HepG2 (cell line): ENCODE measurements at regions not wholly inside any gene's neighbourhood (a gene's known extent, or its start where the extent isn't known, plus 50 kb on each side); places are given as distances from the start of the nearest gene placed in this dataset.

Experiments
- ATAC-seq: fragments of 200-7000 bp; cut with Tn5 transposase; 3 replicates; pipeline ENCODE4 v1.9.1; 2020; ENCODE audit warnings: mild to moderate bottlenecking, moderate library complexity
- BruUV-seq: library from RNA; stranded (reverse); fragments of 400-500 nt; replicated peaks from 2 replicates; lab custom pipeline; 2021; lab: Mats Ljungman, UMichigan
- CTCF ChIA-PET: fragments of 300-600 bp; formaldehyde crosslinking; extraction: SDS; loops from one replicate; lab custom pipeline; 2021; ENCODE audit warnings: low total read pairs, inconsistent platforms, low intra/inter-chr PET ratio; lab: Yijun Ruan, JAX
- POLR2A ChIA-PET: fragments of 350-600 bp; sonication (Branson Sonifier 250); formaldehyde crosslinking; loops from one replicate; lab custom pipeline; 2020; ENCODE audit warnings: antibody characterized with exemption, inconsistent platforms; lab: Yijun Ruan, JAX
- DNase-seq: peaks from one replicate; pipeline ENCODE4 v3.0.0-alpha.2; 2015; ENCODE audit warnings: low spot score
- FAIRE-seq: peaks from 3 replicates; lab custom pipeline; 2011; peaks lifted over from hg19 to GRCh38; lab: Jason Lieb, UNC
- H2AFZ ChIP-seq: one replicate; pipeline ENCODE4 v1.6.1; 2011; ENCODE audit warnings: low read length, inconsistent platforms
- H3K27ac ChIP-seq: fragments of 300-600 bp; 3 replicates; pipeline ENCODE4 v1.8.0; 2011; ENCODE audit warnings: mixed run types, mild to moderate bottlenecking, mixed read lengths, low read length, inconsistent platforms; ENCODE audit not compliant: insufficient read depth; ENCODE audit errors: extremely low read length
- H3K27me3 ChIP-seq, 2 experiments: fragments of 200-600 bp in 1 of 2; 2 replicates in 1 of 2; 3 replicates in 1 of 2; pipeline versions ENCODE4 v1.6.0 to v1.8.0; 2011; ENCODE audit warnings: low read length in 2 of 2, mild to moderate bottlenecking in 2 of 2, moderate library complexity in 2 of 2, inconsistent platforms in 1 of 2; ENCODE audit not compliant: insufficient read depth in 2 of 2, control insufficient read depth in 1 of 2
- H3K36me3 ChIP-seq, 2 experiments: fragments of 200-600 bp in 1 of 2; replicated peaks in 1 of 2; 2 replicates in 1 of 2; 3 replicates in 1 of 2; pipeline versions ENCODE4 v1.5.1 to v1.8.0; 2011; ENCODE audit warnings: low read length in 2 of 2, inconsistent platforms in 1 of 2; ENCODE audit not compliant: insufficient read depth in 2 of 2, control insufficient read depth in 1 of 2
- H3K4me1 ChIP-seq: 2 replicates; pipeline ENCODE4 v1.5.1; 2012; ENCODE audit warnings: low read length, inconsistent platforms; ENCODE audit not compliant: insufficient read depth
- H3K4me2 ChIP-seq: 2 replicates; pipeline ENCODE4 v1.6.0; 2011; ENCODE audit warnings: low read depth, low read length, inconsistent platforms
- H3K4me3 ChIP-seq, 3 experiments: fragments of 200-600 bp in 1 of 3; sonication (generic), shearing (Covaris generic) in 1 of 3; replicated peaks in 1 of 3; 2 replicates each; pipeline ENCODE4 v1.5.1; 2011 to 2016; ENCODE audit warnings: low read length in 3 of 3, inconsistent platforms in 2 of 3, low read depth in 2 of 3, mild to moderate bottlenecking in 2 of 3, control low read depth in 1 of 3, mixed read lengths in 1 of 3; ENCODE audit not compliant: insufficient read depth in 1 of 3
- H3K79me2 ChIP-seq: one replicate; pipeline ENCODE4 v1.6.1; 2011; ENCODE audit warnings: low read length, inconsistent platforms; ENCODE audit not compliant: insufficient read depth
- H3K9ac ChIP-seq: 2 replicates; pipeline ENCODE4 v1.6.0; 2011; ENCODE audit warnings: mild to moderate bottlenecking, low read depth, low read length, inconsistent platforms; ENCODE audit not compliant: insufficient read depth
- H3K9me3 ChIP-seq: 2 replicates; pipeline ENCODE4 v1.5.1; 2012; ENCODE audit warnings: mild to moderate bottlenecking, low read length
- H4K20me1 ChIP-seq: 2 replicates; pipeline ENCODE4 v1.6.0; 2011; ENCODE audit warnings: inconsistent platforms, mild to moderate bottlenecking, low read length, moderate library complexity; ENCODE audit not compliant: insufficient read depth
- FOXK1 ChIP-seq: sonication (generic); formaldehyde crosslinking; IDR thresholded peaks from 2 replicates; pipeline ENCODE4 v1.4.0; 2020; ENCODE audit warnings: low read depth, missing genetic modification reagents, borderline replicate concordance
- HNRNPLL ChIP-seq: fragments of 200-400 bp; formaldehyde crosslinking; IDR thresholded peaks from 2 replicates; pipeline ENCODE4 v1.6.1; 2017; ENCODE audit warnings: mild to moderate bottlenecking, low read depth, low read length; ENCODE audit not compliant: poor library complexity, severe bottlenecking
- ISL2 ChIP-seq: sonication (generic); formaldehyde crosslinking; IDR thresholded peaks from 2 replicates; pipeline ENCODE4 v1.5.0; 2020; ENCODE audit warnings: missing genetic modification reagents
- KDM4B ChIP-seq: sonication (generic); formaldehyde crosslinking; IDR thresholded peaks from 2 replicates; pipeline ENCODE4 v1.4.0; 2020; ENCODE audit warnings: missing genetic modification reagents
- SMAD3 ChIP-seq: sonication (generic); formaldehyde crosslinking; IDR thresholded peaks from 2 replicates; pipeline ENCODE4 v1.4.0; 2020; ENCODE audit warnings: missing genetic modification reagents
- TCF12 ChIP-seq, 2 experiments: fragments of 450-650 bp in 1 of 2; sonication (generic) in 1 of 2; formaldehyde crosslinking in 1 of 2; IDR thresholded peaks; 2 replicates each; pipeline versions ENCODE4 v1.6.1 to v1.8.0; 2017 to 2022; ENCODE audit warnings: antibody characterized with exemption in 1 of 2, mild to moderate bottlenecking in 1 of 2, missing genetic modification reagents in 1 of 2, moderate library complexity in 1 of 2
- ZKSCAN1 ChIP-seq: fragments of 150-350 bp; IDR thresholded peaks from 2 replicates; pipeline ENCODE4 v1.6.1; 2014; ENCODE audit warnings: low read length
- ZNF232 ChIP-seq: sonication (generic); formaldehyde crosslinking; IDR thresholded peaks from 2 replicates; pipeline ENCODE4 v1.4.0; 2020; ENCODE audit warnings: missing genetic modification reagents, borderline replicate concordance
- ZNF678 ChIP-seq: sonication (generic); formaldehyde crosslinking; IDR thresholded peaks from 2 replicates; pipeline ENCODE4 v1.4.0; 2020; ENCODE audit warnings: mild to moderate bottlenecking, missing genetic modification reagents
- ZNF775 ChIP-seq: sonication (generic); formaldehyde crosslinking; IDR thresholded peaks from 2 replicates; pipeline ENCODE4 v1.4.0; 2020; ENCODE audit warnings: missing genetic modification reagents, mild to moderate bottlenecking, moderate library complexity, borderline replicate concordance
- WGBS: methylation state at CpG from one replicate; pipeline ENCODE4 v1.1.6; 2017; ENCODE audit warnings: low lambda C conversion rate; 5-methylcytosine and 5-hydroxymethylcytosine counted together
- in situ Hi-C: cut with HindIII; loops from 2 replicates; pipeline ENCODE4 v1.10.0; 2017; ENCODE audit warnings: low pct_unique_long_range_greater_than_20kb; ENCODE audit not compliant: extremely low pct_ligation_motif_present
- intact Hi-C: fragments of 100-400 bp; cut with micrococcal nuclease; formaldehyde crosslinking; loops from one replicate; pipeline ENCODE4 v1.10.0; 2022; ENCODE audit not compliant: unreplicated experiment
- TF ChIP-seq, protein P1 (sequence below): sonication (generic); formaldehyde crosslinking; IDR thresholded peaks from 2 replicates; pipeline ENCODE4 v1.9.0; 2021; ENCODE audit warnings: missing genetic modification reagents, mild to moderate bottlenecking, borderline replicate concordance
- TF ChIP-seq, protein P2 (sequence below): sonication (generic); formaldehyde crosslinking; IDR thresholded peaks from 2 replicates; pipeline ENCODE4 v1.8.0; 2022; ENCODE audit warnings: missing genetic modification reagents, mild to moderate bottlenecking, borderline replicate concordance
- TF ChIP-seq, protein P3 (sequence below): sonication (generic); formaldehyde crosslinking; IDR thresholded peaks from 2 replicates; pipeline ENCODE4 v1.8.1; 2023; ENCODE audit warnings: missing genetic modification reagents, mild to moderate bottlenecking, borderline replicate concordance
- TF ChIP-seq, protein P4 (sequence below): sonication (generic); formaldehyde crosslinking; IDR thresholded peaks from 2 replicates; pipeline ENCODE4 v1.8.0; 2022; ENCODE audit warnings: missing genetic modification reagents, mild to moderate bottlenecking, moderate library complexity, borderline replicate concordance
- TF ChIP-seq, protein P5 (sequence below): sonication (generic); formaldehyde crosslinking; IDR thresholded peaks from 2 replicates; pipeline ENCODE4 v1.5.0; 2020; ENCODE audit warnings: mild to moderate bottlenecking, missing genetic modification reagents
- TF ChIP-seq, protein P6 (sequence below): sonication (generic); formaldehyde crosslinking; IDR thresholded peaks from 2 replicates; pipeline ENCODE4 v1.4.0; 2020; ENCODE audit warnings: missing genetic modification reagents, low read depth, mild to moderate bottlenecking, borderline replicate concordance

DNA sequence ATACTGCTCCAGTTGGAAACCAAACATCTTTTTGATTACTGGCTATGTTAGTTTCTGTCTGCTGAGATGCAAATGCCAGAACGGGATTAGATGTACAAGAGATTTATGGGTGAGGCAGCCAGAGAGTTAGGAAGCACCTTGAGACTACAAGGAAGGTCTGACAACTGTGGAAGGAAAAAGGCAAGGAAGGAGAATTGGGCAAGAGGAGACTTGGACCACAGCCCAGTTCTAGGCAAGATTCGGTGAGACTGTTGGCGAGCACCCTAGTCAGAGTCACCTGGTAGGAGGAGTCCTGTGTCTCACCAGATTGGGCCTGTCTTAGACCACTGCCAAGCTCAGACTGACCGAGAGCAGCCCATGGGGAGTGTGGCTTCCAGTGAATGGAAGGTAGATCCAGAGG, 91.8 kb upstream of the F13A1 start:
- no peak for FAIRE-seq
- intact Hi-C loops (no loop called here), in situ Hi-C loops (no loop called here)
- Histone ChIP-seq H3K4me3 (no peak overlapping the region), H3K9ac (no peak overlapping the region), H2AFZ (no peak overlapping the region), H3K27me3 (no peaks in the 10 kb centered on the region; a peak in 1 of 5 replicates), H4K20me1 (no peaks in the 10 kb centered on the region), H3K36me3 (no peaks in the 10 kb centered on the region), H3K27ac (no peak overlapping the region), H3K79me2 (no peaks in the 10 kb centered on the region), H3K9me3 (no peaks in the 10 kb centered on the region), H3K4me2 (no peak overlapping the region), H3K4me1 (no peaks in the 10 kb centered on the region)
- 7% methylated on average over 4 of the region's 4 CpGs for WGBS
- ChIA-PET POLR2A (no interaction called here), CTCF (no interaction called here)
- DNase-seq: no peak
- no peak for ATAC-seq
- no TSS peak for BruUV-seq
- TF ChIP-seq, protein P1, sequence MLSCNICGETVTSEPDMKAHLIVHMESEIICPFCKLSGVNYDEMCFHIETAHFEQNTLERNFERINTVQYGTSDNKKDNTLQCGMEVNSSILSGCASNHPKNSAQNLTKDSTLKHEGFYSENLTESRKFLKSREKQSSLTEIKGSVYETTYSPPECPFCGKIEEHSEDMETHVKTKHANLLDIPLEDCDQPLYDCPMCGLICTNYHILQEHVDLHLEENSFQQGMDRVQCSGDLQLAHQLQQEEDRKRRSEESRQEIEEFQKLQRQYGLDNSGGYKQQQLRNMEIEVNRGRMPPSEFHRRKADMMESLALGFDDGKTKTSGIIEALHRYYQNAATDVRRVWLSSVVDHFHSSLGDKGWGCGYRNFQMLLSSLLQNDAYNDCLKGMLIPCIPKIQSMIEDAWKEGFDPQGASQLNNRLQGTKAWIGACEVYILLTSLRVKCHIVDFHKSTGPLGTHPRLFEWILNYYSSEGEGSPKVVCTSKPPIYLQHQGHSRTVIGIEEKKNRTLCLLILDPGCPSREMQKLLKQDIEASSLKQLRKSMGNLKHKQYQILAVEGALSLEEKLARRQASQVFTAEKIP (CRISPR knock-in tag): no peak
- TF ChIP-seq TCF12 (IDR thresholded peaks at IDR 0.05): no peak
- TF ChIP-seq TCF12 (CRISPR knock-in tag; IDR thresholded peaks at IDR 0.05): no peak
- TF ChIP-seq, protein P2, sequence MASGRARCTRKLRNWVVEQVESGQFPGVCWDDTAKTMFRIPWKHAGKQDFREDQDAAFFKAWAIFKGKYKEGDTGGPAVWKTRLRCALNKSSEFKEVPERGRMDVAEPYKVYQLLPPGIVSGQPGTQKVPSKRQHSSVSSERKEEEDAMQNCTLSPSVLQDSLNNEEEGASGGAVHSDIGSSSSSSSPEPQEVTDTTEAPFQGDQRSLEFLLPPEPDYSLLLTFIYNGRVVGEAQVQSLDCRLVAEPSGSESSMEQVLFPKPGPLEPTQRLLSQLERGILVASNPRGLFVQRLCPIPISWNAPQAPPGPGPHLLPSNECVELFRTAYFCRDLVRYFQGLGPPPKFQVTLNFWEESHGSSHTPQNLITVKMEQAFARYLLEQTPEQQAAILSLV (CRISPR knock-in tag): no peak
- TF ChIP-seq, protein P3, sequence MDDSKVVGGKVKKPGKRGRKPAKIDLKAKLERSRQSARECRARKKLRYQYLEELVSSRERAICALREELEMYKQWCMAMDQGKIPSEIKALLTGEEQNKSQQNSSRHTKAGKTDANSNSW (CRISPR knock-in tag): no peak
- TF ChIP-seq, protein P4, sequence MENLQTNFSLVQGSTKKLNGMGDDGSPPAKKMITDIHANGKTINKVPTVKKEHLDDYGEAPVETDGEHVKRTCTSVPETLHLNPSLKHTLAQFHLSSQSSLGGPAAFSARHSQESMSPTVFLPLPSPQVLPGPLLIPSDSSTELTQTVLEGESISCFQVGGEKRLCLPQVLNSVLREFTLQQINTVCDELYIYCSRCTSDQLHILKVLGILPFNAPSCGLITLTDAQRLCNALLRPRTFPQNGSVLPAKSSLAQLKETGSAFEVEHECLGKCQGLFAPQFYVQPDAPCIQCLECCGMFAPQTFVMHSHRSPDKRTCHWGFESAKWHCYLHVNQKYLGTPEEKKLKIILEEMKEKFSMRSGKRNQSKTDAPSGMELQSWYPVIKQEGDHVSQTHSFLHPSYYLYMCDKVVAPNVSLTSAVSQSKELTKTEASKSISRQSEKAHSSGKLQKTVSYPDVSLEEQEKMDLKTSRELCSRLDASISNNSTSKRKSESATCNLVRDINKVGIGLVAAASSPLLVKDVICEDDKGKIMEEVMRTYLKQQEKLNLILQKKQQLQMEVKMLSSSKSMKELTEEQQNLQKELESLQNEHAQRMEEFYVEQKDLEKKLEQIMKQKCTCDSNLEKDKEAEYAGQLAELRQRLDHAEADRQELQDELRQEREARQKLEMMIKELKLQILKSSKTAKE (CRISPR knock-in tag): no peak
- TF ChIP-seq ISL2 (CRISPR knock-in tag): no peak
- TF ChIP-seq ZNF775: no peak
- TF ChIP-seq HNRNPLL: no peak
- TF ChIP-seq ZNF678 (CRISPR knock-in tag): no peak
- TF ChIP-seq SMAD3 (CRISPR knock-in tag): no peak
- TF ChIP-seq, protein P5, sequence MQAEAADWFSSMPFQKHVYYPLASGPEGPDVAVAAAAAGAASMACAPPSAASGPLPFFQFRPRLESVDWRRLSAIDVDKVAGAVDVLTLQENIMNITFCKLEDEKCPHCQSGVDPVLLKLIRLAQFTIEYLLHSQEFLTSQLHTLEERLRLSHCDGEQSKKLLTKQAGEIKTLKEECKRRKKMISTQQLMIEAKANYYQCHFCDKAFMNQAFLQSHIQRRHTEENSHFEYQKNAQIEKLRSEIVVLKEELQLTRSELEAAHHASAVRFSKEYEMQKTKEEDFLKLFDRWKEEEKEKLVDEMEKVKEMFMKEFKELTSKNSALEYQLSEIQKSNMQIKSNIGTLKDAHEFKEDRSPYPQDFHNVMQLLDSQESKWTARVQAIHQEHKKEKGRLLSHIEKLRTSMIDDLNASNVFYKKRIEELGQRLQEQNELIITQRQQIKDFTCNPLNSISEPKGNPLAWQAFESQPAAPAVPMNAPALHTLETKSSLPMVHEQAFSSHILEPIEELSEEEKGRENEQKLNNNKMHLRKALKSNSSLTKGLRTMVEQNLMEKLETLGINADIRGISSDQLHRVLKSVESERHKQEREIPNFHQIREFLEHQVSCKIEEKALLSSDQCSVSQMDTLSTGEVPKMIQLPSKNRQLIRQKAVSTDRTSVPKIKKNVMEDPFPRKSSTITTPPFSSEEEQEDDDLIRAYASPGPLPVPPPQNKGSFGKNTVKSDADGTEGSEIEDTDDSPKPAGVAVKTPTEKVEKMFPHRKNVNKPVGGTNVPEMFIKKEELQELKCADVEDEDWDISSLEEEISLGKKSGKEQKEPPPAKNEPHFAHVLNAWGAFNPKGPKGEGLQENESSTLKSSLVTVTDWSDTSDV (CRISPR knock-in tag): no peak
- no peak for TF ChIP-seq KDM4B (CRISPR knock-in tag)
- no peak for TF ChIP-seq ZKSCAN1
- TF ChIP-seq FOXK1 (CRISPR knock-in tag): no peak
- no peak for TF ChIP-seq ZNF232 (CRISPR knock-in tag)
- TF ChIP-seq, protein P6, sequence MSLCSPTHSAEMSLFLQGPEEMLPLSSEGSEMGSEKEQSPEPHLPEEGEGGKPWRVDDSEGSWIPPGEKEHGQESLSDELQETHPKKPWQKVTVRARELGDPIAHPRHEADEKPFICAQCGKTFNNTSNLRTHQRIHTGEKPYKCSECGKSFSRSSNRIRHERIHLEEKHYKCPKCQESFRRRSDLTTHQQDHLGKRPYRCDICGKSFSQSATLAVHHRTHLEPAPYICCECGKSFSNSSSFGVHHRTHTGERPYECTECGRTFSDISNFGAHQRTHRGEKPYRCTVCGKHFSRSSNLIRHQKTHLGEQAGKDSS (CRISPR knock-in tag): no peak
